SK-N-MC (cell line): ENCODE measurements at regions not wholly inside any gene's neighbourhood (a gene's known extent, or its start where the extent isn't known, plus 50 kb on each side); places are given as distances from the start of the nearest gene placed in this dataset.

Experiments used
- EZH2 ChIP-seq: fragments of 200-600 bp; sonication (generic); IDR thresholded peaks from one replicate; pipeline ENCODE4 v1.6.1; 2017; ENCODE audit warnings: antibody characterized with exemption
- FOXP2 ChIP-seq: optimal IDR thresholded peaks from 2 replicates; pipeline ENCODE3; 2011; ENCODE audit warnings: mild to moderate bottlenecking, moderate library complexity; ENCODE audit not compliant: insufficient read depth; ENCODE audit errors: extremely low read length, control extremely low read depth
- POLR2AphosphoS5 ChIP-seq: IDR thresholded peaks from 2 replicates; pipeline ENCODE4 v1.6.1; 2012; ENCODE audit warnings: mild to moderate bottlenecking, low read depth, low read length, borderline replicate concordance

- TF ChIP-seq POLR2AphosphoS5: no peak
- no peak for TF ChIP-seq EZH2
- TF ChIP-seq FOXP2: no peak
Observed at GRCh38 chr14:43894534-43894933, 612.5 kb downstream of the FSCB start.
